Testis (tissue), 2 donors: ENCODE measurements at regions not wholly inside any gene's neighbourhood (a gene's known extent, or its start where the extent isn't known, plus 50 kb on each side); places are given as distances from the start of the nearest gene placed in this dataset.

Experiments
- CTCF ChIP-seq, 3 experiments: fragments of 450-650 bp in 2 of 3; fragments of 200-600 bp in 1 of 3; sonication (generic) in 1 of 3; IDR thresholded peaks; one replicate each; pipeline ENCODE4 v1.5.1; 2016 to 2019; ENCODE audit warnings: antibody characterized with exemption in 3 of 3, mild to moderate bottlenecking in 2 of 3, moderate library complexity in 1 of 3
- POLR2A ChIP-seq: fragments of 450-650 bp; IDR thresholded peaks from one replicate; pipeline ENCODE4 v1.6.1; 2017; ENCODE audit warnings: antibody characterized with exemption, mild to moderate bottlenecking, moderate library complexity

- TF ChIP-seq CTCF (IDR thresholded peaks at IDR 0.05): no peak
- TF ChIP-seq POLR2A: no peak
Measured at GRCh38 chr4:126057371-126057770, 742.6 kb downstream of the FAT4 start.
